H1 (cell line): ENCODE measurements at regions not wholly inside any gene's neighbourhood (a gene's known extent, or its start where the extent isn't known, plus 50 kb on each side); places are given as distances from the start of the nearest gene placed in this dataset.

Experiments used
- BCL11A ChIP-seq, 2 experiments: IDR thresholded peaks; one replicate each; pipeline ENCODE4 v1.6.1; 2011; ENCODE audit warnings: low read depth in 2 of 2, low read length in 2 of 2, mild to moderate bottlenecking in 2 of 2
- CEBPB ChIP-seq: IDR thresholded peaks from 2 replicates; pipeline ENCODE4 v1.6.1; 2012; ENCODE audit warnings: low read depth, low read length
- EP300 ChIP-seq, 2 experiments: IDR thresholded peaks; 1 replicate in 1 of 2; 2 replicates in 1 of 2; pipeline ENCODE4 v1.6.1; 2011 to 2012; ENCODE audit warnings: low read depth in 2 of 2, low read length in 2 of 2, mild to moderate bottlenecking in 2 of 2, borderline replicate concordance in 1 of 2, inconsistent platforms in 1 of 2, moderate library complexity in 1 of 2
- HDAC2 ChIP-seq, 2 experiments: fragments of 300-600 bp in 1 of 2; sonication (generic) in 1 of 2; IDR thresholded peaks; 2 replicates each; pipeline ENCODE4 v1.6.1; 2011 to 2012; ENCODE audit warnings: low read depth in 2 of 2, low read length in 2 of 2, mild to moderate bottlenecking in 2 of 2, moderate library complexity in 2 of 2, borderline replicate concordance in 1 of 2, inconsistent platforms in 1 of 2
- JUN ChIP-seq: IDR thresholded peaks from 2 replicates; pipeline ENCODE4 v1.6.1; 2011; ENCODE audit warnings: low read depth, mild to moderate bottlenecking, improper control_type of control experiment, low read length
- MAX ChIP-seq: IDR thresholded peaks from 2 replicates; pipeline ENCODE4 v1.6.1; 2012; ENCODE audit warnings: inconsistent platforms
- POLR2A ChIP-seq, 2 experiments: IDR thresholded peaks; 1 replicate in 1 of 2; 2 replicates in 1 of 2; pipeline ENCODE4 v1.6.1; 2011; ENCODE audit warnings: low read depth in 2 of 2, low read length in 2 of 2, mild to moderate bottlenecking in 2 of 2; ENCODE audit errors: control extremely low read depth in 1 of 2
- RAD21 ChIP-seq, 2 experiments: IDR thresholded peaks in 1 of 2; conservative IDR thresholded peaks in 1 of 2; 2 replicates each; pipeline ENCODE4 v1.6.1; 2011; ENCODE audit warnings: low read depth in 2 of 2, low read length in 2 of 2, improper control_type of control experiment in 1 of 2, inconsistent platforms in 1 of 2, mild to moderate bottlenecking in 1 of 2, moderate library complexity in 1 of 2
- TBP ChIP-seq: IDR thresholded peaks from 2 replicates; pipeline ENCODE4 v1.6.1; 2011; ENCODE audit warnings: low read depth, low read length, improper control_type of control experiment
- TF ChIP-seq, protein P1 (sequence below), 3 experiments: IDR thresholded peaks; 1 replicate in 2 of 3; 2 replicates in 1 of 3; pipeline versions ENCODE4 v1.5.1 to v1.6.1; 2011; ENCODE audit warnings: low read length in 3 of 3, mild to moderate bottlenecking in 3 of 3, inconsistent platforms in 2 of 3, low read depth in 1 of 3, moderate library complexity in 1 of 3; ENCODE audit not compliant: insufficient read depth in 1 of 3; ENCODE audit errors: control extremely low read depth in 1 of 3

DNA sequence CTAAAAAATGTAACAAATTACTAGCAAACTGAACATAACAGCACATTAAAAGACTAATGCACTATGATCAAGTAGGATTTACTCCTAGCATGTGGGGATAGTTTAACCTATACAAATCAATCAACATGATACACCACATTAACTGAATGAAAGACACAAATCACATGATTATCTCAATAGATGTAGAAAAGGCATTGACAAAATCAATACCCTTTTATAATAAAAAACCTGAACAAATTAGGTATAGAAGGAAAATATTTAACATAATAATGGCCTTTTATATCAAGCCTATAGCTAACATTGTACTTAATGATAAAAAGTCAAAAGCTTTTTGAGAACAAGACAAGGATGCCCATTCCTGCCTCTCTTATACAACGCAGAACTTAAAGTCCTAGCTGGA is 540.0 kb downstream of the RERGL start:
- no peak for TF ChIP-seq RAD21 (IDR thresholded peaks at IDR 0.05 in 1 of 2, conservative IDR thresholded peaks at IDR 0.05 in 1 of 2; ENCODE audit: low read depth in 2 of 2, low read length in 2 of 2)
- no peak for TF ChIP-seq HDAC2 (IDR thresholded peaks at IDR 0.05; ENCODE audit: borderline replicate concordance in 1 of 2, low read depth in 2 of 2, low read length in 2 of 2)
- TF ChIP-seq, protein P1, sequence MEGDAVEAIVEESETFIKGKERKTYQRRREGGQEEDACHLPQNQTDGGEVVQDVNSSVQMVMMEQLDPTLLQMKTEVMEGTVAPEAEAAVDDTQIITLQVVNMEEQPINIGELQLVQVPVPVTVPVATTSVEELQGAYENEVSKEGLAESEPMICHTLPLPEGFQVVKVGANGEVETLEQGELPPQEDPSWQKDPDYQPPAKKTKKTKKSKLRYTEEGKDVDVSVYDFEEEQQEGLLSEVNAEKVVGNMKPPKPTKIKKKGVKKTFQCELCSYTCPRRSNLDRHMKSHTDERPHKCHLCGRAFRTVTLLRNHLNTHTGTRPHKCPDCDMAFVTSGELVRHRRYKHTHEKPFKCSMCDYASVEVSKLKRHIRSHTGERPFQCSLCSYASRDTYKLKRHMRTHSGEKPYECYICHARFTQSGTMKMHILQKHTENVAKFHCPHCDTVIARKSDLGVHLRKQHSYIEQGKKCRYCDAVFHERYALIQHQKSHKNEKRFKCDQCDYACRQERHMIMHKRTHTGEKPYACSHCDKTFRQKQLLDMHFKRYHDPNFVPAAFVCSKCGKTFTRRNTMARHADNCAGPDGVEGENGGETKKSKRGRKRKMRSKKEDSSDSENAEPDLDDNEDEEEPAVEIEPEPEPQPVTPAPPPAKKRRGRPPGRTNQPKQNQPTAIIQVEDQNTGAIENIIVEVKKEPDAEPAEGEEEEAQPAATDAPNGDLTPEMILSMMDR (IDR thresholded peaks at IDR 0.05; ENCODE audit: control extremely low read depth in 1 of 3, insufficient read depth in 1 of 3, low read depth in 1 of 3, low read length in 3 of 3), result no peak
- TF ChIP-seq EP300 (IDR thresholded peaks at IDR 0.05; ENCODE audit: borderline replicate concordance in 1 of 2, low read depth in 2 of 2, low read length in 2 of 2), result no peak
- no peak for TF ChIP-seq BCL11A (IDR thresholded peaks at IDR 0.05; ENCODE audit: low read depth in 2 of 2, low read length in 2 of 2)
- TF ChIP-seq JUN, result no peak
- no peak for TF ChIP-seq POLR2A (IDR thresholded peaks at IDR 0.05; ENCODE audit: control extremely low read depth in 1 of 2, low read depth in 2 of 2, low read length in 2 of 2)
- no peak for TF ChIP-seq CEBPB
- TF ChIP-seq MAX, result no peak
- TF ChIP-seq TBP, result no peak
